Anterior cingulate cortex (tissue), 58 donors: ENCODE measurements at regions not wholly inside any gene's neighbourhood (a gene's known extent, or its start where the extent isn't known, plus 50 kb on each side); places are given as distances from the start of the nearest gene placed in this dataset.

Source experiments
- DNase-seq, 58 donors: peaks; one replicate each; lab custom pipeline; 2025; lab: John Stamatoyannopoulos, UW

DNA sequence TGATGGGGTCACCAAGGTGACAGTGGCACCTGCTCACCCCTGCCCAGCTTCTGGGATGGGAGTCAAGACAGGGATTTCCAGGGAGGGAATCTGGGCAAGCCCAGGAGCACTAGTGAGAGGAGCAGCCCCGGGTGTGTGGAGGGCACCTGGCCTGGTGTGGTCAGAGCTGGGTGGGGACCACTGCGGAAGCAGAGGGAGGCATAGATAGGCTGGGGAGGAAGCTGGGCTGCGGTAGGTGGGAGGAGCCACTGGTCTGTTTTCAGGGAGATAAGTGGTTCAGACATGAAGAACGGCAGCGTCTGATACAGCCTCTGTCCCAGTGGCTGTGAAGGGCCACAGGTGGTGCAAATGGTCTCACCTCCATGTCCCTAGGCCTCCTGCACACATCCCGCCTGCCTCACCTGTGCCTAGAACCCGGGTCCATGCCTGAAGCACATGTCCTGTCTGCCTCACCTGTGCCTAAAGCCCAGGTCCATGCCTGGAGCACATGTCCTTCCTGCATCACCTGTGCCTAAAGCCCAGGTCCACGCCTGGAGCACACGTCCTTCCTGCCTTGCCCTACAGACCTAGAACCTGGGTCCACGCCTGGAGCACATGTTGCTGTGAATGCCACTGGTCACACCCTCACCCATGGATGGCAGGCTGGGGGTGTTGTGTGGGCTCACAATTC lies 325.9 kb upstream of the AJAP1 start:
- no peak for DNase-seq

DNA sequence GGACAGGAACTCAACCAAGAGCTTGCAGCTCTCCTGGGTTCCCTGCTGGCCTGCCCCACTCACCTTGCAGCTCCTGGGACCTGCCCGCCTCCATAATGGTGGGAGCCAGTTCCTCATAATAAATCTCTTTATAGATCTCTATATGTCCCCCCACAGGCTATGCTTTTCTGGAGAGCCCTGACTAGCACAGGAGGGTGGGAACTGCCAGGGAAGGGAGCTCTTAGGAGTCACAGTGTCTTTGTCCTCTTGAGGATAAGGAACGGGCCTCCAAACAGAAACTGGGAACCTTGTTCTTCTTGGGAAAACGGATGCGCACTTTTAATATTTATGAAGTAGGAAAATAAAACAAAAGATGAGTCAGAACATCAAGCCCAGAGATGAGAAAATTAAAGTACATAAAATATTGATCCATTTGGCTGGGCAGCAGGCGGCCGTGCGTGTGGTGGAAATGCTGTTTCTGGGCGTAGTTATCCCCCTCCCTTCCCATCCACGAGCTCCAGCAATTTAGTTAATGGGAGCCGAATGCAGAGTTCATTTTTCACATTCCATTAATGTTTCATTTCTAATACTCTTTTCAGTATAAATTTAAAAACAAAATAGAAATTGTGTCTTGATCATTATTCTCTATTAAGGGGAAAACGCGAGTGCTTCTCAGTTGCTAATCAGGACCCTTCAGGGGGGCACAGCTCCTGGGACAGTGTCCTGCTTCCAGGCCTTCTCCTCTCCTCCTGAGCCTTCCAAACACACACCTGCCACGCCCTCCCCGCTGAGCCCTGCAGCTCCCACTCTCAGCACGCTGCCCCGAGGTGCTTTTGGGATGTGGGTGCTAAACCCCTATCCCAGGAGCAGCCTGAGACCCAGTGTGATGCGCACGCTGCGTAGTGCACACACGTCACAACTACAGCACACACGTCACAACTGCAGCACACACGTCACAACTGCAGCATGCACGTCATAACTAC lies 323.3 kb upstream of the AJAP1 start:
- no peak for DNase-seq

DNA sequence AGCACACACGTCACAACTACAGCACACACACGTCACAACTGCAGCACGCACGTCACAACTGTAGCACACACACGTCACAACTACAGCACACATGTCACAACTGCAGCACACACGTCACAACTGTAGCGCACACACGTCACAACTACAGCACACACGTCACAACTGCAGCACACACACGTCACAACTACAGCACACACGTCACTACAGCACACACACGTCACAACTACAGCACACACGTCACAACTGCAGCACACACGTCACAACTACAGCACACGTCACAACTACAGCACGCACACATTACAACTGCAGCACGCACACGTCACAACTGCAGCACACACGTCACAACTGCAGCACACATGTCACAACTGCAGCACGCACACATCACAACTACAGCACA lies 322.6 kb upstream of the AJAP1 start:
- no peak for DNase-seq

DNA sequence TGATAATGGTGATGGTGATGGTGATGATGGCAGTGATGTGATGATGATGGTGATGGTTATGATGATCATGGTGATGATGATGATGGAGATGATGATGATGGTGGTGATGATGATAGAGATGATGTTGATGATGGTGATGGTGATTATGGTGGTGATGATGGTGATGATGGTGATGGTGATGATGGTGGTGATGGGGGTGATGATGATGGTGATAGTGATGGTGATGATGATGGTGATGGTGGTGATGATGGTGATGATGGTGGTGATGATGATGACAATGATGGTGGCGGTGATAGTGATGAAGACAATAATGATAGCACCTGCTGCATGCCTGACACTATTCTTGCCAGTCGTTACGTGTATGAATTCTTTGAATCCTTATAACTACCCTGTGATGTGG lies 317.9 kb upstream of the AJAP1 start:
- DNase-seq: no peak

DNA sequence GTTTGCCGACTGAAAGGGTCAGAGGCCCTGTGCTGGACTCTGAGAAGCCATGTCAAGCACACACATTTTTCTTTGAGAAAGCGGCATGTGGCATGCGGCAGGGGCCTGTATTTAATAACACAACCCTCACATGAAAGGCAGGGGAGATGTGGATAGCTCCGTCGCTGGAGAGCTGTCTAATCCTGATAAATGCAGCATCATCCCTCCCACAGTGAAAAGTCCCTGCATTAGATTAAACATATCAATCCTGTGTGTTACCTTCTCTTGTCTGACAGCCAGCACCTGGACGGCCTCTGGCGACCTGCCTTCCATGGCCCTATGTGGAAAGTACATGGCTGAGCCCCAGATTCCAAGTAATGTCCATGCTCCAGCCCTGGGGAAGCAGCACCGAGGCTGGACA lies 313.0 kb upstream of the AJAP1 start:
- no peak for DNase-seq

DNA sequence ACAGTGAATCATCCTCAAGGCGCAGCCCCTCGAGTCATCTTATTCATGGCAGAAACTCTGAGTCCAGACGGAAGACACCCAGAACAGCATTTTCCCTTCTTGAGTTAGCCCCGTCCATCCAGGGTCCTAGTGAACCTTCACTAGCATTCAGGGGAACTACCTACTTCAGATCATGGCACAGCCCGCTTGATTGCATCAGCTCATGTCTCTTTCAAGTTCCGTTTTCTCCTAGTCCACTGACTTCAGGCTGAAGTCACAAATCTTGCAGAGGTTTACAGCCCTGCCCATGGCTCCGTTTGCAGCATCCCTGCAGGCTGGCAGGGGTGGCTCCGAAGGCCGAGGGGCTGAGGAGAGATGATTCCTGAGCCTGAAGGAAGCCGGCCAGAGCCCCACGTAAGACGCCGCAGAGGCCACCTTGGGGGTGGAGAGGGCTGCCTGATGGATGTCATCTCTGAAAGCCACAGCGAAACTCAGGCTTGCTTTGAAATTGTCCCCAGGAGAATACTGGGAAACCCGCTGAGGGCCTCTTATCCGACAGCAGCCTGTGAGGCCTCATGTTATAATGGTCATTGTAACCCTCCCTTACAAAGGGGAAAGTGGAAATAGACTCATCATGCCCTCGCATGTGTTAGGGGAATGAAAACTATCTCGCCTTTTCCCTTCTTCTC lies 310.2 kb upstream of the AJAP1 start:
- no peak for DNase-seq

DNA sequence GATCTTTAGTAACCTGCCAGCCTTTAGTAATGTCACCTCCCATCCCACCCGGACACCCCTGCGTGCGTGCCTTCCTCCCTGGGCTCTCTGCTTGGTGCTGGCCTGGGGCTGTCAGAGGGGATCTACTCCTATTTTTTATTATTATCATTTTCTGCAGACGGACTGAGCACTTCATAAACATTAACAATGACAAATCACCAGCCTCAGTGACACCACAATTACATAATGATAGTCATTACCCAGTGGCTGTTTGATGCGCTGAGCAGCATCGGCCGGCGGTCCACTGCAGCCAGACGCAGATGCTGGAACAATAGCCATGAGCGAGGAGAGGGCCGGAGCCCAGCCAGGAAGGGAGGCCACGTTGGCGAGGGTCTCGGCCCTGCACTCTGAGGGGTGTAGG lies 309.3 kb upstream of the AJAP1 start:
- no peak for DNase-seq

DNA sequence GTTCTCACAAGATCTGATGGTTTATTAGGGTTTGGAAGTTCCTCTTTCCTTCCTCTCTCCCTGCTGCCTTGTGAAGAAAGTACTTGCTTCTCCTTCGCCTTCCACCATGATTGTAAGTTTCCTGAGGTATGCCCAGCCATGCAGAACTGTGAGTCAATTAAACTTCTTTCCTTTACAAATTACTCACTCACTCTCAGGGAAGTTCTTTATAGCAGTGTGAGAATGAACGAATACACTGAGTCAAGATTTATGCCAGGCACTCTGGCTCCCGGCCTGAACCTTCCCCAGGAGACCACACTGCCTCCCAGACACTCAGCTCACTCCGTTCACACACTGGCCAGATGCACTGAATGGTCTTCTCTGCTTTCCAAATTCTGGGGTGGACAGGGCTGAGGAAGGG lies 308.3 kb upstream of the AJAP1 start:
- DNase-seq: peak in 3 of 58 donors; percentile 2 to 9 (median 6)

DNA sequence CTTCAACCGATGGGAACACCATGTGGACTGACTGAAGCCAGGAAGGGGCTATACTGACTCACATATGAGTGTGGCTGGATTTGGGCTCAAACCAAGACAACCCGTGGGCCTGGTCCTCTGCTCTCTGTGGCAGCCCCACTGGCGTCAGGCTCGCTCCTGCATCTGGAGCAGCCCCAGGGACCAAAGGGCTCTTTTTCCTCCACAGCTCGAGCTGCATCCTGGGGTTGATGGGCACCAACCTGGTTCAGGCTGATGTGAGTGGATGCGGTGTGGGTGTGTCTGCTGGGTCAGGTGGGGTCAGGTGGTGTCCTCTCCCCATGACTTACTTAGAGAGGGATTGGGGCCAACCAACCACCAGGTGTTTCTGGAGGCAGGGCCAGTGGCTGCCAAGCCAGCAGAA lies 303.0 kb upstream of the AJAP1 start:
- no peak for DNase-seq

DNA sequence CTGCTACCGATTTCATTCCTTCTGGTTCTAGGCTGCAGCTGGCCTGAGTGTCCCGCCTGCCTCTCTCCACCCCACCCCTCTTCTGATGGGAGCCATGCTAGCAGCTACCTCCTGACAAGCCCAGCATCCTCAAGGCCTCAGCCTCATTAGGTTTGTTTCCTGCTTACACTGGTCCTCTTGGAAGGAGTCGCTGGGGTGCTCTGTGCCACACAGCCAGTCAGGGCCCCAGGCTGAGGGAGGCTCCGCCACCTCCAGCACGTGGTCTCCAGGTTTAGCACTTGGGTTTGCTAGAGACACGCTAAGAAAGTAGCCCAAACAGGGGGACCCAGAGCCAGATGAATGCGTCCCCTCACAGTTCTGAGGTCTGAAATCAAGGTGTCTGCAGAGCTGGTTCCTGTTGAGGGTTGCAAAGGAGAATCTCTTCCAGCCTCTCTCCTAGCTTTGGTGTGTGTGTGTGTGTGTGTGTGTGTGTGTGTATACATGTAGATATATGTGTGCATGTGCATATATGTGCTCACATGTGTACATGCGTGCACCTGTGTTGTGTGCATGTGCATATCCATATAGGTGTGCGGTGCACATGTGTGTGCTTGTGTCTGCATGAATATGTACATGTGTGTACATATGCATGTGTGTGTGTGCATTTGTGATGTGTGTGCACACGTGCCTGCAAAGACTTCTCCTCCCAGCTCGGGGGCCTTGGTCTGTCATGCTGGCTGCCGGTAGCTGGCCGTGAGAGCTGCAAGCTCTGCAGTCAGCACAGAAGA lies 301.1 kb upstream of the AJAP1 start:
- DNase-seq: no peak

DNA sequence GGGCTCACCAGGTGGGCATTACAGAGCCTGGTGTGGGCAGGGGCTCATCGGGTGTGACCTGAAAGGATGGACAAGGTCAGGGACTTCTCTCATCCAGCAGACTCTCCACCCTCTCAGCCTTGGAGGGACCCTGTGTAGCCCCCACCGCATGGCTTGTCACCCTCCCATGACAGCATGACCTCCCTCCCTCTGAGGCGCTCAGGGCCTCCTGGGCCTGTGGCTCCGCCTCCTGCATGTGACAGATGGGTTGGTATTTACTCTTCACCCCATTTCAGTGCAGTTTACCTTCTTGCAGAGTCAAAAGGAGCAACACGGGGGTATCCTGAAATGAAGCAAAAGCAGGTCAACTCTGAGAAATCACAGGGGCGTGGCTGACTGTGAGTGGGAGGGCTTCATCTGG lies 298.6 kb upstream of the AJAP1 start:
- no peak for DNase-seq

DNA sequence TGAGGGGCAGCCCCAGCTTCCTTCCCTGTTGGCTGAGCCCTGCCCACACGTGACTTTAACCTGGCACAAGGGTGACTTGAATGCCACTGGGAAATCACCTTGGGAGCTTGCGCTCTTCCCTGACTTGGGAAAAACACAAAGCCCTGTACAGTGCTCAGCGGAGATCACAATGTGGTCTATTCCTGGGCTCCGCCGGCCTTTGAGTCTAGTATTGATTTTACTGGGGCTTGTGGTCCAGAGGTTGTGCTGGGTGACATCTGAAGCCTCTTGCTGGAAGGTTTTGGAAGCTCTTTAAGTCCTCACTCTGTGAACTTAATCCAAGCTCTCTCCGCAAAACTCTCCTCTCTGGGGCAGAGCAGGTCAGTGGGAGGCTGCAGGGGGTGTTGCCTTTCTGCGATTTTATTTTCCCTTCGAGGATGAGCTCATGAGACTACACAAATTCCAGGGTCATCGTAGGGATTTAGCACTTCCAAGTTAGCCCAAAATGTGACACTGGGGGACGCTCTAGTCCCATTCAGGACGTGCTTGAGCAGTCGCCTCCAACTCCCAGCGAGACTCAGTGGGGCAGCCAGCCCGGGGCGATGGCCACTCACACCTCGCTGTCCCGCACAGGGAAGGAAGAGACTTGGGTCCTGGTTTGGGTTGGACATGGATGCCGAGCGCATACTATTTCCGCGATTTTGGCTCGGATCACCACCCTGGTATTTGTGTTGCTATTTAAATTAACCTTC lies 291.9 kb upstream of the AJAP1 start:
- DNase-seq: no peak

DNA sequence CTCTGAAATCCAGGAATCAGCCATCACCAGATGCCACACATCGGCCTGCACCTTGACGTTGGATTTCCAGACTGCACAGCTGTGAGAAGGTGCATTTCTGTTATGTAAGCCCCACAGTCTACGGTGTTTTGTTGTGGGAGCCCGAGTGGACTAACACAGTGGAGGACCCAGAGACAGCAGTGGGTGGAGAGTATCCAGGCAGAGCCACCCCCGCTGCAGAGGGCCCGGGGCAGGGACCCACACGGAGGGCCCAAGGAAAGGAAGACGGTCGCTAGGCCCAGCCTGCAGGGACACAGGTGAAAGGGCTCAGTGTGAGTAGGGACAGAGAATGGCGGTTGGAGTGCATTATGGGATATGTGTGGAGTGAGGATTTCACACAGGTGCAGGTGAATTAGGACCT lies 288.3 kb upstream of the AJAP1 start:
- no peak for DNase-seq

DNA sequence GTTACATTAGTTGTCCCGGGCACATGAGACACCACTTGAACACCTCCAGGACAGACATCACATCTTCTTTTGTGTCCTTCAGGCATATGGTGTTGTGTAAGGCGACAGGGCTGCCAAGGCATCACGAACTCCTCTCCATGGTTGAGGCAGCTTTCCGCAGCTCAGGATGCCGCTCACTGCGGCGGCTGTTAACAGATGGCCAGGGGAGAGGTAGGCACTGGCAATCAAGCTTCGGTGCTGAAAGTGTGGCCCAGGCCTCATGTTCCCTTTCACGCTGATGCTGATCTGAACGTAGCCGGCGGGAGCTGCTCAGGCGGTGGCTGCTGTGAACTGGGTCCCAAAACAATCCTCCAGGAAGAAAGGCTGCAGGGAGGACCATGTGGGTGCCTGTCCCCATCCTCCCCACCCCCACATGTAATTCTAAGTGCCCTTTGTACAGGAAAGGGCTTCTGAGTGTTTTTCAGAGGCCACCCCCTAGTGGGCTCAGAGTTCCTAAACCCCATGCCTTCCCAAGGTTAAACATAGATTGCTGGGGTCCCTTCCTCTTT lies 287.1 kb upstream of the AJAP1 start:
- DNase-seq: peak in 4 of 58 donors; percentile 5 to 12 (median 9)

DNA sequence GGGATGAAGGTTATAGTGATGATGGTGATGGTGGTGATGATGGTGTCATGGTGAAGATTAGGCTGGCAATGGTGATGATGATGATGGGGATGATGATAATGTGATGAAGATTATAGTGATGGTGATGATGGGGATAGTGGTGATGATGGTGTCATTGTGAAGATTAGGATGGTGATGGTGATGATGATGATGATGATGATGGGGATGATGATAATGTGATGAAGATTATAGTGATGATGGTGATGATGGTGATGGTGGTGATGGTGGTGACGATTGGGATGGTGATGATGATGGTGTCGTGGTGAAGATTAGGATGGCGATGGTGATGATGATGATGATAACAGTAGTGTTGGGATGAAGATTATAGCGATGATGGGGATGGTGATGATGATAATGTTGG lies 285.1 kb upstream of the AJAP1 start:
- DNase-seq: no peak

DNA sequence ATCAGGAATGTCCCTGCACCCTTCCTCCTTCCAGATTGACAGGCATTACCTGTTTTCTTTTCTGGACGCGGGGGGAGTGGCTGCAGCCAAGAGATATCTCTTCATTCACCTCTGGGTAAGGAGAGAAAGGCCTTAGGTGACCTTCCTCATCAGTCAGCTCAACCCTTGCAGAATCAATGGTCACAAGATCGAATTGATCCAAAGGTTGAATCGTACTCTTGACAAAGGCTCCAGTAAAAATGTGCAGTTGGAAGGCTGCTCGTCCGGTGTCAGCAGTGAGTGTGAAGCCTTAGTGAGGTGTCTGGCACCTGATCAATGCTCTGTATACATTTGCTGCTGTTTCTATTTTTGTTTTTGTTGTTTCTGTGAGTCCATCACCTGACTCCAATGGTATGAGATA lies 282.6 kb upstream of the AJAP1 start:
- DNase-seq: no peak

DNA sequence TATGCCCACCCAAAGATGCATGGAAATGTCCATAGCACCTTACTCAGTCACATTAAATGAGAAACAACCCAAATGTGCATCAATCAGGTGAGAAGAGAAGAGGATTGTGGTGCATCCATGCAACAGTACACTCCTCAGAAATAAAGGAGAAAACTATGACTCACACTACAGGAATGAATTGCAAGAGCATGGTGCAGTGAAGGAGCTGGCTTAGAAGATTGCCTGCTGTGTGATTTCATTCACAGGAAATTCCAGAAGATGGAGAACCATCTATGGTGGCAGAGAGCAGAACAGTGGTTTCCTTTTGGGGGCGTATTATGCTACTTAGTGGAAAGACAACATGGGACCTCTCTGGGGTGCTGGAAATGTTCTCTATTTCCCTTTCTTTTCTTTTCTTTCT lies 278.6 kb upstream of the AJAP1 start:
- no peak for DNase-seq

DNA sequence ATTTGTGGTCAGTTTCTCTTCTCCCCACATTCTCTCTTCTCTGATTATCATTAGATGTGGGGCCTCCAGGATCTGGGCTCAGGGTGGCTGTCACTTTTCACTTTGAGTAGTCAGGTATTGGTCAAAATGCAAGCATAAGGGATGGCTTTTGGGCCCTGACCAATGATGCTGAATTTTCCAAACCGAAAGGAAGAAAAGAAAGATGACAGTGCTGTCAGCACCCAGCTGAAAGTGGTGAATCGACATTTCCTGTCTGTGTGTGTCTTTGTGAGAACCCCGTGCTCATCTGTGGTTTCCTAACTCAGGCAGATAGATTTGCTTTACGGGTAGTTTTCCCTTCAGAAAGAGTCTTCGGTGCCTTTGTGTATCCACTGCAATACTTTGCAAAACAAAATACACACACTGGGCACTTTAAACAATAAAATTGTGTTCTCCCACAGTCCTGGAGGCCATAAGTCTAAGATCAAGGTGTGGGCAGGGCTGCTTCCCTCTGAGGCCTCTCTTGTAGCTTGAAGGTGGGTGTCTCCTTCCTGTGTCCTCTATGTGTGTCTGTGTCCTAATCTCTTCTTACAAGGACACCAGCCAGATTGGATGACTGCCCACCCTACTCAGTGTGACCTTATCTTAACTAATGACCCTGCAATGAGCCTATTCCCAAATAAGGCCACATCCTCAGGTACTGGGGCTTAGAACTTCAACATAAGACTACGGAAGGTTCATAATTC lies 274.8 kb upstream of the AJAP1 start:
- DNase-seq: no peak

DNA sequence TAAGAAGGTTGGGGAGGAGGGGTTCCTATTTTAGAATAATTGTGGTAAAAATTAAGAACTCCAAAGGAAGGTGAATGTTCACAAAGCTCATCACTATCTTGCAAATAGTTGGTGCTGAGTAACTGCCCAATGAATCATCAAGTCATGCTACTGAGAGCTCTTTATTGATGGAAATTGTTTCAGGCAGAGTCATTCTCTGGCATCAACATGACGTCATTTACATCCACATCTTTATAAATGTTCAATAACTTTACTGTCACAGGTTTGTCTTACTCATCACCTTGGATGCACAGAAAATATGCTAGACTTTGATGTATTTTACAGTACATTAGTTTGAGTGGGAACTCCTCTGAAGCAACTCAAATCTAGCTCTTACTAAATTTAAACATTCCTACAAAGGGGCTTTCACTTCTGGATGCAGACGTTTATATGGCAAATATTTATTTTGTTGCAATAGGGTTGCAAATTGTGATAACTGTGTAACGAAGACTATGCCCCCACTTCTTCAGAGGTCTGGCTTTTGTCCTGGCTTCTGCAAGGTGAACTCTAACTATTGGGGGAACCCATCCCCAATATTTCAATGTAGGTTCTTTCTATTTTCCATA lies 273.7 kb upstream of the AJAP1 start:
- no peak for DNase-seq
